ENCODE measurements at regions not wholly inside any gene's neighbourhood (a gene's known extent, or its start where the extent isn't known, plus 50 kb on each side); places are given as distances from the start of the nearest gene placed in this dataset.

DNA sequence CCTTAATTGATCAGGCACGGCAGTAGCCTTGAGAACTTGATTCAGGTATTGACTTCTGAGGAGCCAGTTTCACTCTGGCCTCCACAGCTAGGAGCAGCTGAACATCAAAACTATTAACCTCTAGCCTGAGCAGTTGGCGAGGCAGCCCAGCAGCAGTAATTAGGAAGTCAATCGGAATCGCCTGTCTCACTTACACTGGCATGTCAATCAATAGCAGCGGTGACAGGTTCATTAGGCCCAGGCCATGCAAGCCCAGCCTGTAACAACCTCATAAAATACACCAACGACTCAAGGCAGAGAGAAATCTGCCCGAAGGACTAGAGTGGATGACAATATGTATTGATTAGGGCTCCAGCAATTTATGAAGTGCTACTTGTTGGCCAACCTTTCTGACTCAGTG, 255.4 kb upstream of the SKOR2 start:
- DNase-seq (no peak), ATAC-seq (ENCODE audit: poor library complexity) (no peak)
- Histone ChIP-seq H3K4me3 (ENCODE audit: low read length) (no peak overlapping the region), H3K27ac (ENCODE audit: low read depth in 1 of 2, low read length in 2 of 2) (no peak overlapping the region), H3K9me3 (ENCODE audit: control insufficient read depth in 1 of 2, insufficient read depth in 1 of 2, low read length in 2 of 2) (peaks cover 0 to 3% of the 10 kb centered on the region in 2 experiments), H3K4me1 (ENCODE audit: insufficient read depth, low read length) (no peaks in the 10 kb centered on the region), H3K36me3 (ENCODE audit: insufficient read depth, low read length) (no peaks in the 10 kb centered on the region), H3K27me3 (ENCODE audit: control insufficient read depth in 1 of 2, insufficient read depth in 2 of 2, low read length in 2 of 2) (no peaks in the 10 kb centered on the region)
- Mint-ChIP-seq H3K27ac (no peak overlapping the region), H3K4me1 (ENCODE audit: low read depth) (no peaks in the 10 kb centered on the region), H3K4me3 (no peak overlapping the region), H3K27me3 (no peaks in the 10 kb centered on the region), H3K36me3 (ENCODE audit: low read depth) (no peaks in the 10 kb centered on the region), H3K9me3 (no peaks in the 10 kb centered on the region)
- ChIA-PET CTCF (no interaction called here), POLR2A (no interaction called here)
- intact Hi-C loops (cut with DNase I, micrococcal nuclease) = no loop called here
- TF ChIP-seq, protein P1, sequence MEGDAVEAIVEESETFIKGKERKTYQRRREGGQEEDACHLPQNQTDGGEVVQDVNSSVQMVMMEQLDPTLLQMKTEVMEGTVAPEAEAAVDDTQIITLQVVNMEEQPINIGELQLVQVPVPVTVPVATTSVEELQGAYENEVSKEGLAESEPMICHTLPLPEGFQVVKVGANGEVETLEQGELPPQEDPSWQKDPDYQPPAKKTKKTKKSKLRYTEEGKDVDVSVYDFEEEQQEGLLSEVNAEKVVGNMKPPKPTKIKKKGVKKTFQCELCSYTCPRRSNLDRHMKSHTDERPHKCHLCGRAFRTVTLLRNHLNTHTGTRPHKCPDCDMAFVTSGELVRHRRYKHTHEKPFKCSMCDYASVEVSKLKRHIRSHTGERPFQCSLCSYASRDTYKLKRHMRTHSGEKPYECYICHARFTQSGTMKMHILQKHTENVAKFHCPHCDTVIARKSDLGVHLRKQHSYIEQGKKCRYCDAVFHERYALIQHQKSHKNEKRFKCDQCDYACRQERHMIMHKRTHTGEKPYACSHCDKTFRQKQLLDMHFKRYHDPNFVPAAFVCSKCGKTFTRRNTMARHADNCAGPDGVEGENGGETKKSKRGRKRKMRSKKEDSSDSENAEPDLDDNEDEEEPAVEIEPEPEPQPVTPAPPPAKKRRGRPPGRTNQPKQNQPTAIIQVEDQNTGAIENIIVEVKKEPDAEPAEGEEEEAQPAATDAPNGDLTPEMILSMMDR (IDR thresholded peaks at IDR 0.05) = no peak

DNA sequence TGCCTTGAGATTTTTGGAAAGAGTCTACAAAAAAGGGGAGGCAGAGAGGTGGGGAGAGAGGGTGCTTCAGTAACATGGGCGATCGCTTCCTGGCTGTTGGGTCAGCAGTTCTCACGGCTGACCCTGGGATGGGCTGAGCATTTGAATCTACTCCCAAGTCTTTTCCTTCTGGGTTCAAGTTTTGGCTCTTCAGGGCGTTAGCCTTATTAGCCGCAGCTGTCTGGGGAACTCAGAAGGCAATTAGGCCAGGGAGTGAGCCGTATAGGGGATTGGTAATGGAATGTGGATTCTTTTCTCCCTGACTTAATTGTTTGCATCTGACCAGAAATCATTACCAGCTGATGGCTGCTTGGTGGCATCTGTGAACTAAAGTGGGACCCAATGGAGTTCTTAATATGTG, 250.5 kb upstream of the SKOR2 start:
- H3K27ac ChIP-seq (ENCODE audit: low read depth in 1 of 2, low read length in 2 of 2) = no peak overlapping the region
- intact Hi-C loops (cut with DNase I, micrococcal nuclease) = no loop called here
- no peaks in the 10 kb centered on the region for H3K4me1 ChIP-seq (ENCODE audit: insufficient read depth, low read length)
- TF ChIP-seq, protein P1 (IDR thresholded peaks at IDR 0.05) = no peak
- Mint-ChIP-seq H3K36me3 (ENCODE audit: low read depth) (no peaks in the 10 kb centered on the region), H3K27ac (no peak overlapping the region), H3K27me3 (peaks cover 9% of the 10 kb centered on the region), H3K4me3 (no peak overlapping the region), H3K9me3 (no peaks in the 10 kb centered on the region), H3K4me1 (ENCODE audit: low read depth) (no peaks in the 10 kb centered on the region)
- no peak for ATAC-seq (ENCODE audit: poor library complexity)
- ChIA-PET CTCF (no interaction called here), POLR2A (no interaction called here)
- no peaks in the 10 kb centered on the region for H3K36me3 ChIP-seq (ENCODE audit: insufficient read depth, low read length)
- no peak for DNase-seq
- H3K27me3 ChIP-seq (ENCODE audit: control insufficient read depth in 1 of 2, insufficient read depth in 2 of 2, low read length in 2 of 2) = no peaks in the 10 kb centered on the region
- no peak overlapping the region for H3K4me3 ChIP-seq (ENCODE audit: low read length)
- H3K9me3 ChIP-seq (ENCODE audit: control insufficient read depth in 1 of 2, insufficient read depth in 1 of 2, low read length in 2 of 2) = no peaks in the 10 kb centered on the region

DNA sequence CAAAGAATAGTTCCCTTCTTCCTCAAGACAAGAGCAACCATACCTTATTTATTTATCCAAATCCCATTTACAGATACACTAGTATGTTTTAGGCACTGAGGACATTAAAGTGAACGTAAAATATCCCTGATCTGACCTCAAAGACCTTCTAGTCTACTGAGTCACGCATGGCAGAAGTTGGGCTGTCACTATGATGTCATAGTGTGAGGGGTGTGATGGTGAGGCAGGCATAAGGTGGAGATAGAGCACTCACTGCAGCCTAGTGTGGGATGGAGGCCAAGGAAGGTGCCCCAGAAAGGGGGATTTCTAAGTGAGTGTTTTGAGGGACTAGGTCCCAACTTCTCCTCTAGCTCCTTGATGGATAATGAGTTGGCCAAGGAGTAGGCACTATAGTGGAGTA, 249.5 kb upstream of the SKOR2 start:
- Mint-ChIP-seq H3K9me3 (no peaks in the 10 kb centered on the region), H3K27me3 (peaks cover 9% of the 10 kb centered on the region), H3K4me1 (ENCODE audit: low read depth) (no peaks in the 10 kb centered on the region), H3K36me3 (ENCODE audit: low read depth) (no peaks in the 10 kb centered on the region), H3K27ac (no peak overlapping the region), H3K4me3 (no peak overlapping the region)
- no peak for ATAC-seq (ENCODE audit: poor library complexity)
- H3K4me1 ChIP-seq (ENCODE audit: insufficient read depth, low read length) = no peaks in the 10 kb centered on the region
- ChIA-PET CTCF (no interaction called here), POLR2A (no interaction called here)
- no peak for DNase-seq
- no peaks in the 10 kb centered on the region for H3K36me3 ChIP-seq (ENCODE audit: insufficient read depth, low read length)
- H3K27me3 ChIP-seq (ENCODE audit: control insufficient read depth in 1 of 2, insufficient read depth in 2 of 2, low read length in 2 of 2) = no peaks in the 10 kb centered on the region
- TF ChIP-seq, protein P1 (IDR thresholded peaks at IDR 0.05) = no peak
- H3K9me3 ChIP-seq (ENCODE audit: control insufficient read depth in 1 of 2, insufficient read depth in 1 of 2, low read length in 2 of 2) = no peaks in the 10 kb centered on the region
- intact Hi-C loops (cut with DNase I, micrococcal nuclease) = no loop called here
- H3K27ac ChIP-seq (ENCODE audit: low read depth in 1 of 2, low read length in 2 of 2) = no peak overlapping the region
- H3K4me3 ChIP-seq (ENCODE audit: low read length) = no peak overlapping the region
